GM23338 (cell line): ENCODE measurements at regions not wholly inside any gene's neighbourhood (a gene's known extent, or its start where the extent isn't known, plus 50 kb on each side); places are given as distances from the start of the nearest gene placed in this dataset.

Experiments
- ATAC-seq: fragments of 200-7000 bp; cut with Tn5 transposase; 3 replicates; pipeline ENCODE4 v1.9.1; 2020
- DNase-seq: peaks from one replicate; pipeline ENCODE4 v3.0.0-alpha.2; 2015; ENCODE audit warnings: low spot score
- H2AFZ ChIP-seq: fragments of 200-600 bp; sonication (generic); 2 replicates; pipeline ENCODE4 v1.8.0; 2016; ENCODE audit warnings: antibody characterized with exemption, mild to moderate bottlenecking, moderate library complexity
- H3F3A ChIP-seq: fragments of 200-600 bp; sonication (generic); replicated peaks from 2 replicates; pipeline ENCODE4 v1.8.0; 2017; ENCODE audit warnings: antibody characterized with exemption, mixed run types, low read depth
- H3K27ac ChIP-seq: fragments of 200-600 bp; sonication (generic); 2 replicates; pipeline ENCODE4 v1.6.1; 2016; ENCODE audit warnings: low read depth
- H3K27me3 ChIP-seq: fragments of 200-600 bp; sonication (generic); 2 replicates; pipeline ENCODE4 v1.8.0; 2016; ENCODE audit warnings: mild to moderate bottlenecking, mixed run types, moderate library complexity; ENCODE audit not compliant: insufficient read depth
- H3K36me3 ChIP-seq: fragments of 200-600 bp; sonication (generic); 2 replicates; pipeline ENCODE4 v1.8.0; 2016; ENCODE audit warnings: mild to moderate bottlenecking; ENCODE audit not compliant: insufficient read depth
- H3K4me1 ChIP-seq: fragments of 200-600 bp; sonication (generic); 2 replicates; pipeline ENCODE4 v1.8.0; 2016; ENCODE audit warnings: mild to moderate bottlenecking, moderate library complexity; ENCODE audit not compliant: insufficient read depth
- H3K4me2 ChIP-seq: fragments of 200-600 bp; sonication (generic); 2 replicates; pipeline ENCODE4 v1.7.1; 2017; ENCODE audit warnings: mixed run types
- H3K4me3 ChIP-seq: fragments of 200-600 bp; sonication (generic); 2 replicates; pipeline ENCODE4 v1.6.1; 2016; ENCODE audit warnings: mixed run types
- H3K79me2 ChIP-seq: fragments of 200-600 bp; sonication (generic); replicated peaks from 2 replicates; pipeline ENCODE4 v1.8.0; 2017; ENCODE audit warnings: mild to moderate bottlenecking; ENCODE audit not compliant: insufficient read depth
- H3K9me2 ChIP-seq: fragments of 200-600 bp; sonication (generic); 2 replicates; pipeline ENCODE4 v1.8.0; 2017; ENCODE audit not compliant: insufficient read depth
- H4K20me1 ChIP-seq: fragments of 200-600 bp; sonication (generic); replicated peaks from 2 replicates; pipeline ENCODE4 v1.8.0; 2017; ENCODE audit warnings: mild to moderate bottlenecking; ENCODE audit not compliant: insufficient read depth
- H3K27ac Mint-ChIP-seq: 2 replicates; pipeline ENCODE4 v1.8.0; 2020; ENCODE audit warnings: inconsistent platforms, mild to moderate bottlenecking, moderate library complexity, mixed read lengths
- H3K27me3 Mint-ChIP-seq: 3 replicates; pipeline ENCODE4 v1.8.0; 2022; ENCODE audit warnings: low read depth, mild to moderate bottlenecking, moderate library complexity, mixed read lengths, inconsistent platforms; ENCODE audit not compliant: insufficient read depth, poor library complexity
- H3K36me3 Mint-ChIP-seq: 3 replicates; pipeline ENCODE4 v1.8.0; 2021; ENCODE audit warnings: low read depth, mild to moderate bottlenecking, inconsistent platforms, moderate library complexity, mixed read lengths
- H3K4me1 Mint-ChIP-seq: 3 replicates; pipeline ENCODE4 v1.8.0; 2020; ENCODE audit warnings: mild to moderate bottlenecking, inconsistent platforms, mixed read lengths
- H3K4me3 Mint-ChIP-seq: 3 replicates; pipeline ENCODE4 v1.8.0; 2021; ENCODE audit warnings: moderate library complexity, mild to moderate bottlenecking, inconsistent platforms, mixed read lengths
- H3K9me3 Mint-ChIP-seq: 3 replicates; pipeline ENCODE4 v1.8.0; 2020; ENCODE audit warnings: moderate library complexity, mild to moderate bottlenecking, inconsistent platforms, mixed read lengths
- CREB1 ChIP-seq: fragments of 250-450 bp; sonication (Bioruptor Pico); IDR thresholded peaks from 2 replicates; pipeline ENCODE4 v1.5.0; 2020; ENCODE audit warnings: low read depth, mild to moderate bottlenecking, moderate library complexity
- CTCF ChIP-seq, 2 experiments: fragments of 200-600 bp in 1 of 2; sonication (generic) in 1 of 2; conservative IDR thresholded peaks; 2 replicates each; pipeline versions ENCODE4 v1.5.1 to v1.6.1; 2016 to 2017; ENCODE audit warnings: antibody characterized with exemption in 2 of 2, low read depth in 2 of 2, mild to moderate bottlenecking in 2 of 2, moderate library complexity in 1 of 2
- ETS1 ChIP-seq: IDR thresholded peaks from 2 replicates; pipeline ENCODE4 v1.6.1; 2016; ENCODE audit warnings: antibody characterized with exemption
- EZH2 ChIP-seq: fragments of 200-600 bp; sonication (generic); IDR thresholded peaks from one replicate; pipeline ENCODE4 v1.8.0; 2017; ENCODE audit warnings: antibody characterized with exemption, mild to moderate bottlenecking, low read depth; ENCODE audit not compliant: unreplicated experiment
- JUNB ChIP-seq: IDR thresholded peaks from one replicate; pipeline ENCODE4 v1.6.1; 2016; ENCODE audit warnings: antibody characterized with exemption; ENCODE audit not compliant: unreplicated experiment
- POLR2AphosphoS5 ChIP-seq: IDR thresholded peaks from 2 replicates; pipeline ENCODE4 v1.6.1; 2016; ENCODE audit warnings: antibody characterized with exemption, low read depth
- STAT1 ChIP-seq: IDR thresholded peaks from one replicate; pipeline ENCODE4 v1.6.1; 2016; ENCODE audit warnings: antibody characterized with exemption; ENCODE audit not compliant: unreplicated experiment
- ZNF114 ChIP-seq: fragments of 250-450 bp; sonication (Bioruptor Pico); IDR thresholded peaks from 2 replicates; pipeline ENCODE4 v1.5.0; 2020; ENCODE audit warnings: mild to moderate bottlenecking, moderate library complexity
- ZNF331 ChIP-seq: fragments of 250-450 bp; sonication (Bioruptor Pico); IDR thresholded peaks from 2 replicates; pipeline ENCODE4 v1.5.0; 2020; ENCODE audit warnings: low read depth, mild to moderate bottlenecking, moderate library complexity
- ZNF462 ChIP-seq: fragments of 250-450 bp; sonication (Bioruptor Pico); IDR thresholded peaks from 2 replicates; pipeline ENCODE4 v1.5.0; 2020; ENCODE audit warnings: mild to moderate bottlenecking, moderate library complexity

GRCh38 chr4:186819342-186820086 is 95.9 kb upstream of the FAT1 start:
- no peaks in the 10 kb centered on the region for H3K36me3 ChIP-seq
- H3K4me3 ChIP-seq: no peak overlapping the region
- no peak overlapping the region for H3K27ac Mint-ChIP-seq
- DNase-seq (no peak), ATAC-seq (no peak)
- H3K79me2 ChIP-seq: no peaks in the 10 kb centered on the region
- no peaks in the 10 kb centered on the region for H3K27me3 Mint-ChIP-seq
- H3K9me3 Mint-ChIP-seq: no peaks in the 10 kb centered on the region
- H3K4me1 ChIP-seq: no peaks in the 10 kb centered on the region
- no peak overlapping the region for H3K27ac ChIP-seq
- no peak overlapping the region for H2AFZ ChIP-seq
- no peak overlapping the region for H3K4me3 Mint-ChIP-seq
- H3K27me3 ChIP-seq: no peaks in the 10 kb centered on the region
- H4K20me1 ChIP-seq: no peaks in the 10 kb centered on the region
- TF ChIP-seq CTCF (conservative IDR thresholded peaks at IDR 0.05; ENCODE audit: low read depth in 2 of 2) (no peak), STAT1 (no peak), POLR2AphosphoS5 (no peak), CREB1 (no peak), EZH2 (no peak)
- H3K9me2 ChIP-seq: no peaks in the 10 kb centered on the region
- no peaks in the 10 kb centered on the region for H3F3A ChIP-seq
- H3K36me3 Mint-ChIP-seq: no peaks in the 10 kb centered on the region
- peaks cover 4% of the 10 kb centered on the region; the same call in 2 of the 3 replicates for H3K4me1 Mint-ChIP-seq
- no peak overlapping the region for H3K4me2 ChIP-seq

GRCh38 chr4:186820391-186820891 is 96.8 kb upstream of the FAT1 start:
- Mint-ChIP-seq H3K27ac (no peak overlapping the region), H3K27me3 (no peaks in the 10 kb centered on the region), H3K36me3 (no peaks in the 10 kb centered on the region), H3K9me3 (no peaks in the 10 kb centered on the region), H3K4me1 (peaks cover 4% of the 10 kb centered on the region; the same call in 2 of the 3 replicates), H3K4me3 (no peak overlapping the region)
- Histone ChIP-seq H3K4me3 (no peak overlapping the region), H3K4me2 (no peak overlapping the region), H3K9me2 (no peaks in the 10 kb centered on the region), H3K27ac (no peak overlapping the region), H3K4me1 (no peaks in the 10 kb centered on the region), H3K79me2 (no peaks in the 10 kb centered on the region), H4K20me1 (no peaks in the 10 kb centered on the region), H2AFZ (no peak overlapping the region), H3K27me3 (no peaks in the 10 kb centered on the region), H3F3A (no peaks in the 10 kb centered on the region), H3K36me3 (no peaks in the 10 kb centered on the region)
- no peak for ATAC-seq
- DNase-seq: no peak
- no peak for TF ChIP-seq JUNB
- no peak for TF ChIP-seq ZNF114 (CRISPR knock-in tag)
- no peak for TF ChIP-seq CTCF (conservative IDR thresholded peaks at IDR 0.05; ENCODE audit: low read depth in 2 of 2)
- TF ChIP-seq ZNF331 (CRISPR knock-in tag): no peak
- no peak for TF ChIP-seq STAT1
- no peak for TF ChIP-seq ZNF462 (CRISPR knock-in tag)
- TF ChIP-seq ETS1: no peak
